Esophagus (tissue), 2 donors: ENCODE measurements at regions not wholly inside any gene's neighbourhood (a gene's known extent, or its start where the extent isn't known, plus 50 kb on each side); places are given as distances from the start of the nearest gene placed in this dataset.

ENCODE experiments used
- H3K27ac ChIP-seq, 2 donors: one replicate each; pipeline ENCODE4 v1.5.1; 2013; ENCODE audit warnings: low read depth in 2 of 2, mild to moderate bottlenecking in 2 of 2, inconsistent platforms in 1 of 2, low read length in 1 of 2, moderate library complexity in 1 of 2
- H3K27me3 ChIP-seq, 2 donors: one replicate each; pipeline ENCODE4 v1.6.1; 2013; ENCODE audit warnings: low read length in 2 of 2, control low read depth in 1 of 2, mild to moderate bottlenecking in 1 of 2; ENCODE audit not compliant: insufficient read depth in 2 of 2, control insufficient read depth in 1 of 2
- H3K36me3 ChIP-seq, 2 donors: one replicate each; pipeline ENCODE4 v1.6.1; 2013; ENCODE audit warnings: low read length in 1 of 2; ENCODE audit not compliant: control insufficient read depth in 2 of 2, insufficient read depth in 2 of 2
- H3K4me1 ChIP-seq, 2 donors: one replicate each; pipeline ENCODE4 v1.6.1; 2013; ENCODE audit warnings: low read length in 1 of 2; ENCODE audit not compliant: control insufficient read depth in 2 of 2, insufficient read depth in 2 of 2
- H3K4me3 ChIP-seq, 2 donors: one replicate each; pipeline ENCODE4 v1.5.1; 2013; ENCODE audit warnings: low read length in 2 of 2, mild to moderate bottlenecking in 2 of 2, low read depth in 1 of 2, moderate library complexity in 1 of 2
- H3K9me3 ChIP-seq, 2 donors: one replicate each; pipeline ENCODE4 v1.6.1; 2013; ENCODE audit warnings: mild to moderate bottlenecking in 2 of 2, low read depth in 1 of 2, low read length in 1 of 2, moderate library complexity in 1 of 2; ENCODE audit not compliant: control insufficient read depth in 2 of 2, insufficient read depth in 1 of 2
- WGBS, 2 donors: extraction: QIAGEN DNeasy Blood & Tissue Kit; methylation state at CpG; one replicate each; pipeline ENCODE4 v1.1.7; 2013; 5-methylcytosine and 5-hydroxymethylcytosine counted together
- donor health status: healthy with polysubstance abuse.
- donor health status: Bipolar disorder and iron deficiency.

DNA sequence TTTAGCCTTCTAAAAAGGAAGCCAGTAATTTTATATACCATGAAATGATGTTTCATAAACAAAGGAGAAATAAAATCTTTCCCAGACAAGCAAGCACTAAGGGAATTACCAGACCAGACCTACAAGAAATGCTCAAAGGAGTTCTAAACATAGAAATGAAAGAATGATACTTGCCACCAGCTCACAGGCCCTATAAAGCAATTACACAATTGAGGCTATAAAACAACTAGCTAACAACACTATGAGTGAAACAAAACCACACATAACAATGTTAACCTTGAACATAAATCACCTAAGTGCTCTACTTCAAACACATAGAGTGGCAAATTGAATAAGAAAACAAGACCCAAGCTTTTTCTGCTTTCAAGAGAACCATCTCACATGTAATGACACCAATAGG, 123.8 kb downstream of the BARHL2 start:
- no peaks in the 10 kb centered on the region for H3K4me1 ChIP-seq
- H3K27ac ChIP-seq, result no peak overlapping the region
- H3K4me3 ChIP-seq, result no peak overlapping the region
- peaks cover 2 to 9% of the 10 kb centered on the region in 2 donors for H3K9me3 ChIP-seq
- H3K27me3 ChIP-seq, result no peaks in the 10 kb centered on the region
- no peaks in the 10 kb centered on the region for H3K36me3 ChIP-seq

DNA sequence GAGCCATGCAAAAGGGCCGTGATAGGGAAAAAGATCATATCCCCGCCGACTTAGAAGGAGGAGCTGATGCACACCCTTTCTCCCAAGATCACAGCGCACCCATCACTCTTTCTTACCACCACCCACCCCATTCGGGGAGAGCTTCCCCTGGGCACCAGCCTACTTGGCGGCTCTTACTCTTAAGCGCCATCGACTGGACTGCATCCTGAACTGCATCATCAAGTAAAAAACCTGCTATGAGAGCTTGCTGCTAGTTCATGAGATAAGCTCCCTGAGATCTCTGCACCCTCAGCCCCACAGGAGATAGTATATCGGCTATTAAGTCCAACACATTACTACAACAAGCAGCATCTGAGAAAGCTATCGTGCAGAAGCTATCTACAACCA, 125.1 kb downstream of the BARHL2 start:
- Histone ChIP-seq H3K36me3 (no peaks in the 10 kb centered on the region), H3K27me3 (no peaks in the 10 kb centered on the region), H3K4me1 (no peaks in the 10 kb centered on the region), H3K9me3 (peaks cover 0 to 5% of the 10 kb centered on the region in 2 donors), H3K27ac (no peak overlapping the region), H3K4me3 (no peak overlapping the region)
- 61 to 62% methylated on average over 10 of the region's 10 CpGs for WGBS, 2 donors

DNA sequence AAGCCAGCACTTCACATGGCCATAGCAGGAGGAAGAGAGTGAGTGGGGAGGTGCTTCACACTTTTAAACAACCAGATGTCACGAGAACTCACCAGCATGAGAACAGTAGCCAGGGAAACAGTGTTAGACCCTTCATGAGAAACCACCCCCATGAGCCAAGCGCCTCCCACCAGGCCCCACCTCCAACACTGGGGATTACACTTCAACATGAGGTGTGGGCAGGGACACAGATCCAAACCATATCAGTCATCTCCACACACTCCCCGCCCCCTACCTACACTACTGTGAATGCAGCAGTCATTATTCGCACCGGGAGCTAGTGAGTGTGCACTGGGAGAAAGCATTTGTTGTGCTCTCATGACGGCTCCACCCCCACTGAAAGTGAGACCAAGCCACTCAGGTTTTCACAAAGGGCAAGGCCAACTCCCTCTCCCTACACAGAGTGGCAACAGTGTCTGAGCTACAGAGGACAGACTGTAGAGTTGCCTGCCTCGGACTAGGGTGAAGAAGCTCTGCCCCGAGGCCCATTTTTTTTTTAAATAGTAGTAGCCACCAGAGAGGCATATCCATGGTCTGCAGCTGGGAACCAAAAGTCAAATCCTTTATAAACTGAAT, 125.6 kb downstream of the BARHL2 start:
- Histone ChIP-seq H3K36me3 (no peaks in the 10 kb centered on the region), H3K4me3 (no peak overlapping the region), H3K4me1 (no peaks in the 10 kb centered on the region), H3K27ac (no peak overlapping the region), H3K9me3 (peaks cover 0 to 5% of the 10 kb centered on the region in 2 donors), H3K27me3 (no peaks in the 10 kb centered on the region)
- 56 to 60% methylated on average over 8 of the region's 8 CpGs for WGBS, 2 donors

DNA sequence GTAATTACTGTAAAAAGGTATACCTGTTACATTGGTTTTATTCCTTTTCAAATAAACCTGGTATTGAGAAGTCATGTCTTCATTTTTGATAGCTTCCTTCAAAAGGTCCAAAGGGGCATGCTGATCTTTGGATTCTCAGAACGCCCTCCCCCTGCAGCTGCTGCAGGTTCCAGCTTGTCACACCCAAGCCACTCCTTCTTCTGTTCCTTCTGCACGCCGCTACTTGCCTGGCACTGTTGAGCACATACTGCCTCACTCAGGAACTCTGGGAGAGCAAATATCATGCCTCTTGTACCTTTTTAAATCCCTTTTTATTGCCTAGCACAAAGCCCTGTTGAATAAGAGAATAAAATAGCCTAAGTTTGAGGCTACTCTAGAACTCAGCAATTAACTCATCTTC, 136.9 kb downstream of the BARHL2 start:
- H3K27me3 ChIP-seq, result no peaks in the 10 kb centered on the region
- no peak overlapping the region for H3K4me3 ChIP-seq
- no peak overlapping the region for H3K27ac ChIP-seq
- H3K36me3 ChIP-seq, result no peaks in the 10 kb centered on the region
- H3K9me3 ChIP-seq, result no peaks in the 10 kb centered on the region
- H3K4me1 ChIP-seq, result no peaks in the 10 kb centered on the region
- 26 to 30% methylated on average over 3 of the region's 3 CpGs for WGBS, 2 donors

DNA sequence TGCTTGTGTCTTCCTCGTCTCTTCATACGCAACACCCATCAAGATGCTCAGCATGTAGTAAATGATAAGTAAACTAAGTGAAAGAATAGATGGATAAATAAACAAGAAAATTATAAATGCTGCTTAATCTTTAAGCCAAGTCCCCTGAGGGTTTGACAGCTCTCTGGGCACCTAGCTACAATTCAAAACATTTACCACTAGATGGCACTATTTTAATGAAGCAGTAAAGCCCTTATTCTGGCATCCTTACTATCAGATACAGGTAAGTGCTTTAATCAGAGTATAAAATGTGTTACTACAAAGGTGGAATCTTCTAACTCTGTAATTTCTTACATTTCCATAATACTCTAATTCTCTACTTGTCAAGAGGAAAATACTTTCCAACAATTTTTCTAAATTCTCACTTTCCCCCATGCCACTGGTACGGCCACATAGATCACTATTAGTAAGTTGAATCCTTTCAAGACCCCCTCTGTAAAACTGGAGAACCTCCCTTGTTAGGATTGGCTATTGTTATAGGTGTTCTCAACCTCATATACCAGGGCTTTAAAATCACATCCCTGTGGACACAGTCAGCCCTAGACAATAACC, 137.8 kb downstream of the BARHL2 start:
- Histone ChIP-seq H3K36me3 (no peaks in the 10 kb centered on the region), H3K27ac (no peak overlapping the region), H3K4me1 (no peaks in the 10 kb centered on the region), H3K27me3 (no peaks in the 10 kb centered on the region), H3K9me3 (no peaks in the 10 kb centered on the region), H3K4me3 (no peak overlapping the region)
- 43 to 51% methylated on average over 3 of the region's 3 CpGs for WGBS, 2 donors

DNA sequence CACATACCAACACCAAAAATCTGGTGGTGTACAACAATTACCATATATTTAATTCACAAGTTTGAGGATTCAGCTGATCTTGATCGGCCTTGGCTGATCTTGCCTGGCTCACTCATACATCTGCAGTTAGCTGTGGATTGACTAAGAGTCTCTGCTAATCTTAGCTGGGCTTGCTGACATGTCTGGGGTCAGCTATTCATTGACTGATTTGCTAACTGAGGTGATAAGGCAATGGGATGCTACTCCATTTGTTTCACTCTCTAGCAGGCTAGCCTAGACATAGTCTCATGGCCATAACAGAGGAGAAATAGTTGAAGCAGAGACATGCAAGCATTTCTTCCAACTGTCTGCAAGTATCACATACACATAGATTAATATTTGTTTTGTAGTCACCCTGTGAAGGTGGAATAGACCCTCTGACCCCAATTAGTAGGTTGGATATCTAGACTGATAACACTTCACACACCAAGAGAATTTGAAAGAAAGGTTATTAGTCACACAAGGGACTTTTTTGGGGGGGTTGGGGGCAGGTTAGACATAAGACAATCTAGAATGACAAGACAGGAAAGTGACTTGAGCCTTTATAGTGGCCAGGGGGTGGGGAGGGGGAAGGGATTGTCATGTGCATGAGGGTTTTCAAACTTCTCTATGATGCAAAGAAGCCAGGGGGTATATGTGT, 142.3 kb downstream of the BARHL2 start:
- Histone ChIP-seq H3K4me3 (no peak overlapping the region), H3K36me3 (no peaks in the 10 kb centered on the region), H3K9me3 (no peaks in the 10 kb centered on the region), H3K27me3 (no peaks in the 10 kb centered on the region), H3K27ac (no peak overlapping the region), H3K4me1 (no peaks in the 10 kb centered on the region)
- WGBS, 2 donors, result 78 to 81% methylated on average over 1 of the region's 1 CpG

DNA sequence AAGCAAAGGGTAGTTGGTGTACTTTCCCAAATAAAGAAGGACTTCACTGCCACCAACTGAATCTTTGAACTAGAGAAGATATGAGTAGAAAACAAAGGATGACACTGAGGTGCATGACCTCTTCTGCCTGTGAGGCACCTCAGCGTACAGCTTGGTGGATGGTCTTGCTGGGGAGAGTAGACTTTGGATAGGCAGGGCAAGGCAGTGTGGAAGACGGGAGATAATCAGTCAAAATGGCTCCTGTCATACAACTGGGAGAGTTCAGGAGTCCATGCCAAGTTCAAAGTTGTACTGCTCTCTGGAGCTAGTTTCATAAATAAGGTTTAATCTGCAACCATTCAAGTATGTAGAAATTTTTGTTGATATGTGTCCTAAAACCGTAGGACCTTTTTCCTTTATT, 143.4 kb downstream of the BARHL2 start:
- no peak overlapping the region for H3K27ac ChIP-seq
- whole genome bisulfite sequencing, 2 donors, result 46 to 49% methylated on average over 3 of the region's 3 CpGs
- H3K27me3 ChIP-seq, result no peaks in the 10 kb centered on the region
- no peaks in the 10 kb centered on the region for H3K4me1 ChIP-seq
- H3K4me3 ChIP-seq, result no peak overlapping the region
- H3K9me3 ChIP-seq, result no peaks in the 10 kb centered on the region
- no peaks in the 10 kb centered on the region for H3K36me3 ChIP-seq

DNA sequence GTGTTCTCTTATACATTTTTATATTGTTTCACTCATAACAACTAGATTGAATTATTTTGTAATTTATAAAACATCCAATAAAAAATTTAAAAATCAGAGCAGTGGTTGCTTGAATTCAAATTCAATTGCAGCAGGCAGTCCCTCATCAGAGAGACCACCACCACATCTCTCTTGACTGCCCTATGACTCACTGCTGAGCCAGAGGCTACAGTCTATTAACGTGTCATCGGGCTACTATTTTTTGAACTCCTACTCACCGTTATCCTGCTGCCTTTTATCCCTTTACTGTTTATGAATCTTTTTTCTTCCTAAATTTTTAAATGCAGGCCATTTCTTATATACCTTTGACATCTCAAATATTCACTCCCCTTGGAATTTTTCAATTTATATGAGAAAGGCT, 144.7 kb downstream of the BARHL2 start:
- H3K9me3 ChIP-seq, result no peaks in the 10 kb centered on the region
- H3K4me3 ChIP-seq, result no peak overlapping the region
- H3K27ac ChIP-seq, result no peak overlapping the region
- no peaks in the 10 kb centered on the region for H3K4me1 ChIP-seq
- WGBS, 2 donors, result 80 to 81% methylated on average over 3 of the region's 3 CpGs
- no peaks in the 10 kb centered on the region for H3K36me3 ChIP-seq
- H3K27me3 ChIP-seq, result no peaks in the 10 kb centered on the region

DNA sequence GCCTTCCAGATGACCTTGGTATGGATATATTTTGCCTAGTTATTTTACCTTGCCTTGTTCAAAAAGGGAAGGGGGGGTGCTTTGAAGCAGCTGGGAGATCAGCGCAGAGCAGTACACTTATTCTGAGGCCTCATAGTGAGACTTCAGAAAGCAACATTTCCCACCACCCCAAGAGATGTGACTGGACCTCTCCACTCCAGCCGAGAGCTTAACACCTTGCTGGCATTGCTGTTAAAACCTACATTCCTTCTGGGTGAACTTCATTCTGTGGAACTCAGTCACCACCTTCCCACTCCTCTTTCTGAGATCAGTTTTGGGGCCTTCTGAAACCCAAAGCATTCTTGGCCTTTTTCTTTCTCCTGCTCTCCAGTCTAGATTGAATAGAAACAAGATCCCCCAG, 148.7 kb downstream of the BARHL2 start:
- no peak overlapping the region for H3K27ac ChIP-seq
- no peaks in the 10 kb centered on the region for H3K36me3 ChIP-seq
- H3K4me1 ChIP-seq, result no peaks in the 10 kb centered on the region
- H3K9me3 ChIP-seq, result no peaks in the 10 kb centered on the region
- no peaks in the 10 kb centered on the region for H3K27me3 ChIP-seq
- WGBS, 2 donors, result 79 to 85% methylated on average over 2 of the region's 2 CpGs
- H3K4me3 ChIP-seq, result no peak overlapping the region

DNA sequence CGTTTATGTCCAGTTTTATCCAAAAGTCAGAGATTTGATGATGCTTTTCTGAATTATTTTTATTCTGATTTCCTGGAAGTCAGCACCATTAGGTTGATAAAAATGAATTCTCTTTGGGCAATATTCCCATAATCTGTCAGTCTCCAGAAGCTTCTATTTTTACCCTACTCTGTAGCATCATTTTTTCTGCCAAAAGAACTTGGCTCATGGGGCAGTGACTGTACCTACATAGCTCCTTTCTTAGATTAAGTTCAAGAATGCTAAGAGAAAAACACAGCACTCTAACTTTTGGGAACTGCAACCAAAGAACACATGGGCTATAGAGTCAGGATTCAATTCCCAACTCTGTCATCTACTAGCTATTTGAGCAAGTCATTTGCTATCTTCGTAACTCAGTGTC, 152.9 kb downstream of the BARHL2 start:
- H3K4me1 ChIP-seq, result no peaks in the 10 kb centered on the region
- H3K36me3 ChIP-seq, result no peaks in the 10 kb centered on the region
- H3K27me3 ChIP-seq, result no peaks in the 10 kb centered on the region
- no peaks in the 10 kb centered on the region for H3K9me3 ChIP-seq
- WGBS, 2 donors, result 72 to 75% methylated on average over 2 of the region's 2 CpGs
- H3K4me3 ChIP-seq, result no peak overlapping the region
- H3K27ac ChIP-seq, result no peak overlapping the region
